ENCODE measurements at regions not wholly inside any gene's neighbourhood (a gene's known extent, or its start where the extent isn't known, plus 50 kb on each side); places are given as distances from the start of the nearest gene placed in this dataset.

- no peak for TF ChIP-seq CTCF (conservative IDR thresholded peaks at IDR 0.05; ENCODE audit: low read depth, low read length)
- TF ChIP-seq EZH2 (IDR thresholded peaks at IDR 0.05; ENCODE audit: borderline replicate concordance, low read depth, low read length, poor library complexity, severe bottlenecking) = no peak
Measured at GRCh38 chr5:143462431-143462830, 58.9 kb upstream of the NR3C1 start.
